GM12873 (cell line): ENCODE measurements at regions not wholly inside any gene's neighbourhood (a gene's known extent, or its start where the extent isn't known, plus 50 kb on each side); places are given as distances from the start of the nearest gene placed in this dataset.

Experiments used
- TF ChIP-seq, protein P1 (sequence below): IDR thresholded peaks from 2 replicates; pipeline ENCODE4 v1.5.1; 2012; ENCODE audit warnings: low read depth, mild to moderate bottlenecking, moderate library complexity, low read length, control low read depth; ENCODE audit not compliant: insufficient read depth; ENCODE audit errors: missing control alignments

DNA sequence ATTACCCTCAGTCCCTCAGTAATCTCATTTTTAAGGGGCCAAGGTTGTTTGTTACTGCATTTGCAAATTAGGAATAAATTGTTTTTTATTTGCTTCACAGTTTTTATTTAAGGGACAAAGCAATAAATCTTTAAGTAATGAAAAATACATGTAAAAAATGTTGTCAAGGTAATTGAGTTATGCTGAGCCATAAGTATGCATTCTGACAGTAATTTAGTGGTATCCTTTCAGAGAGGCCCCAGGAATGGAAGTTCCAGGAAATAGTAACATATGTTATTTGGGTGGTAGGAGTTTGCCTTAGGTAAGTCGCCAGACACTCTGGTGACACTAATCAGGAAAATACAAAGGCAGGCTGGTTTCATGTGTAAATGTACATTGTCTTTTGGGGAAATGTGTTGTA is 1787.9 kb upstream of the WWC1 start:
- TF ChIP-seq, protein P1, sequence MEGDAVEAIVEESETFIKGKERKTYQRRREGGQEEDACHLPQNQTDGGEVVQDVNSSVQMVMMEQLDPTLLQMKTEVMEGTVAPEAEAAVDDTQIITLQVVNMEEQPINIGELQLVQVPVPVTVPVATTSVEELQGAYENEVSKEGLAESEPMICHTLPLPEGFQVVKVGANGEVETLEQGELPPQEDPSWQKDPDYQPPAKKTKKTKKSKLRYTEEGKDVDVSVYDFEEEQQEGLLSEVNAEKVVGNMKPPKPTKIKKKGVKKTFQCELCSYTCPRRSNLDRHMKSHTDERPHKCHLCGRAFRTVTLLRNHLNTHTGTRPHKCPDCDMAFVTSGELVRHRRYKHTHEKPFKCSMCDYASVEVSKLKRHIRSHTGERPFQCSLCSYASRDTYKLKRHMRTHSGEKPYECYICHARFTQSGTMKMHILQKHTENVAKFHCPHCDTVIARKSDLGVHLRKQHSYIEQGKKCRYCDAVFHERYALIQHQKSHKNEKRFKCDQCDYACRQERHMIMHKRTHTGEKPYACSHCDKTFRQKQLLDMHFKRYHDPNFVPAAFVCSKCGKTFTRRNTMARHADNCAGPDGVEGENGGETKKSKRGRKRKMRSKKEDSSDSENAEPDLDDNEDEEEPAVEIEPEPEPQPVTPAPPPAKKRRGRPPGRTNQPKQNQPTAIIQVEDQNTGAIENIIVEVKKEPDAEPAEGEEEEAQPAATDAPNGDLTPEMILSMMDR, result no peak

DNA sequence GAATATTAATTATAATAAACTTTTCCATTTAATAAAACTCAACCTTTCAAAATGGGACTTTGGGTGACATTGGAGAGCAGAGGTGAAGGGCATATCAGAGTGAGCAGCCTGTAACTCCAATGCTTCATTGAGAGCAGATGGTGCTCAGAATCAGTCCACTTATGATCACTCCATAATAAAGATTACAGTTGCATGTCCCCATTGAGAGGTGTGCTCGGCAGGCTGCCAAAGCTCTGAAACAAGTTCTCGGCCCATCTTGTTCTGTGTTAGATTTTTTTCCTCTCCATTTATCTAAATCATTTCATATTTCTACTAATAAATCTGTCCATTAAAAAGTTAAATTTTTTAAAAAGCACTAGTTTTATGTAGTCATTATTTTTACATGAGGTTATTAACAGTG is 1786.4 kb upstream of the WWC1 start:
- TF ChIP-seq, protein P1, result no peak

DNA sequence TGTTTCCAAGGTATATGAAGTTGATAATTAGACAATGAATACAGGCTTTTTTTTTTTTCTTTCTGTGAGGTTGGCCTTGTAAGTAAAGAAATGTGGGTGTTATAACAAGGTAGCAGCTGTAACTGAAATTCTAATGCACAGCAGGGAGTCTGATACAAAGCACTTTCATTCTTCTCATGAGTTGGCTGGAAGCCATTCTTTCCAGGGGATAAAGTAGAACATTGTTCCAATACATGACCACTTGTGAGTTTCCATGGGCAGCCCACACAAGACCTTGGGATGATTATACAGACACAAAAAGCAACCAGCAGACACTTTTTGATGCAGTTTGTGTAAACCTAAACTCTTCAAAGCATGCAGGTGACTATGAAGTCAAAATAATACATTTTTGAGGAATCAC is 1785.9 kb upstream of the WWC1 start:
- TF ChIP-seq, protein P1, result no peak

DNA sequence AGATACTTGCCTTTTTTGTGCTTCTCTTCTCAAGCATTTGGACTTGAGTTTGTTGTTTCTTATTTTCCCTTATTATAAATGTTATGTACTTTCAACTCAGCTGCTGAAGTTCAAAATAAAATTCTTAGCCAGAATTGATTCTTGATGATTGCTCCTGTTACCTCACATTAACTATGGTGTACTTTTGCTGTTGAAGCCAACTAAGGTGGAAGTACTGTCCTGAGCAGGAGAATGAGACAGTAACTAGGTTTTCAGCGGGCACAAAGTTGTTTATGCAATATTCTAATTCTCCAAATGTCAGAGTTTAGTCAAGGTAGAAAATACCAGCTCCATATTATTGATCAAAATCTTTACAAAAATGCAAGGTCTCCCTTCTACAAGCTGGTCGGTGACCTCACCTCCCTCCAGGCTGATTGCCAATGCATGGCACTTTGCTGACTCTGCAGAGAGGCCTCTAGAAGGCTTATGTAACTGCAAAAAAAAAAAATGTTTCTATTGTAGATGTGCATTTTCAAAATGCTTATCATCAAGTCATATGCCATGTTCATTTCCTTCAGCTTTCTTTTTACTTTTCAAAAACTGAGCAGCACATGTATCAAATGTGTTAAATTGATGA is 1783.5 kb upstream of the WWC1 start:
- TF ChIP-seq, protein P1, result no peak

DNA sequence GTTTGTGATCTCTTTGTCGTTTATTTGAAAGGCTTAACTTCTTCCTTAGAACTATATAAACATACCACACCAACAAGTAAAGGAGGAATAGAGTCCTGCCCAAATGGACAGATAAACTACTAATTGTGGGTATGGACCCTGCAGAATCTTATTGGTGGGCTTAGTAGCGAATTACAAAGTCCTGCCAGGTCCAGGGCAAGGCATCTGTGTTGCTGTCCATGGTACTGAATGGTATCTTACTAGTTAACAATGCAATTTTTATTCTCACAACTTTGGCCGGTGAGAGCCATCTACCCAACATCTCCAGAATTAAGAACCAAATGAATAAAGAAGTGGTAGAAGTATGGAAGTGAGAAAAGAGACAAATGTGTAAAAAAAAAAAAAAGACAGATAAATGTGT is 1782.4 kb upstream of the WWC1 start:
- TF ChIP-seq, protein P1, result no peak

DNA sequence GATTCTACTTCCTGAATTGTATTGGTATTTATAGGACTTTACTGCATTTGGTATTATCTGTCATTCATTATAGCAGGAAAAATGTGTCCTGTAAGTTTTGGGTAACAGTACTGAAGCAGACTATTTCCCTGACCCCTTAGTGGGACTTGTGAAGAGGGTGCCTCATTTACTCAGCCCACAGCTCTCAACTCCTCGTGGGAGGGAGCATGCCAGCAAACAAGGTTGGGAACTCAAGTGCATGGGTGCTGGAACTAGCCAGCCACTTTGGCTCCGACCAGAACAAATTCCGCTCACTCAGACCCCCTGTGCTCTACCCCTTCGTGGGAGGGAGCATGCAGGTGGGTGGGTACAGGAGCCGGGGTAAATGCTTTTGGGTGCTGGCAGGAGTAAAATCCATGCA is 1773.5 kb upstream of the WWC1 start:
- TF ChIP-seq, protein P1, result no peak

DNA sequence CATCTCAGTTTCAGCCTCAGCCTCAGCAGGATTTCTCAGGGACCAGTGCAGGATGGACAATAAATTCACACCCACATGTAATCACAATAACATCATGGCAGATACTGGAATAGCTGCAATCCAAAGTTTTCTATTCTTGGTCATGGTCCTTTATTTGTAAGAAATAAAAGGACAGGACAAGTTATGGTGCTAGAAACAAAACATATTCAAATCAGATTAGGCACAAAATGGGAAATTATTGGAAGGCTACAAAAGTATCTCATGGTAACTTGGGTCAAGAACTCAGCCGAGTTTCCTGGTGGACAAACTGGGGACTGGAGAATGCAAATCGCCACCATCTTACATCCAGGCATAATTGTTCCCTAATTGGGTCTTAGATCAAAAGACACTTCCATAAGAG is 1768.2 kb upstream of the WWC1 start:
- TF ChIP-seq, protein P1, result no peak
